MCF 10A (cell line): ENCODE measurements at regions not wholly inside any gene's neighbourhood (a gene's known extent, or its start where the extent isn't known, plus 50 kb on each side); places are given as distances from the start of the nearest gene placed in this dataset.

Experiments
- BruUV-seq: library from RNA; stranded (reverse); fragments of 400-500 nt; replicated peaks from 2 replicates; lab custom pipeline; 2021; lab: Mats Ljungman, UMichigan
- CTCF ChIA-PET: fragments of 300-600 bp; sonication (Branson Sonifier 250); formaldehyde crosslinking; extraction: SDS; loops from one replicate; lab custom pipeline; 2021; ENCODE audit warnings: antibody characterized with exemption, inconsistent platforms; lab: Yijun Ruan, JAX
- POLR2A ChIA-PET: fragments of 300-600, 350-650 bp; sonication (Branson Sonifier 250); formaldehyde crosslinking; extraction: SDS; loops from one replicate; lab custom pipeline; 2020; ENCODE audit warnings: antibody characterized with exemption, inconsistent platforms; lab: Yijun Ruan, JAX
- DNase-seq: peaks from one replicate; pipeline ENCODE4 v3.0.0-alpha.2; 2018; ENCODE audit not compliant: unreplicated experiment
- H3K27ac Mint-ChIP-seq: one replicate; pipeline ENCODE4 v1.8.0; 2022; ENCODE audit warnings: mild to moderate bottlenecking, low read depth, mixed read lengths; ENCODE audit not compliant: unreplicated experiment
- H3K27me3 Mint-ChIP-seq: one replicate; pipeline ENCODE4 v1.8.0; 2022; ENCODE audit warnings: mixed read lengths; ENCODE audit not compliant: insufficient read depth, unreplicated experiment
- H3K36me3 Mint-ChIP-seq: one replicate; pipeline ENCODE4 v1.8.0; 2022; ENCODE audit warnings: mild to moderate bottlenecking, moderate library complexity, mixed read lengths; ENCODE audit not compliant: insufficient read depth, unreplicated experiment
- H3K4me1 Mint-ChIP-seq: one replicate; pipeline ENCODE4 v1.8.0; 2022; ENCODE audit warnings: mixed read lengths; ENCODE audit not compliant: insufficient read depth, unreplicated experiment
- H3K4me3 Mint-ChIP-seq: one replicate; pipeline ENCODE4 v1.8.0; 2022; ENCODE audit warnings: mild to moderate bottlenecking, moderate library complexity, mixed read lengths; ENCODE audit not compliant: unreplicated experiment
- H3K9me3 Mint-ChIP-seq: one replicate; pipeline ENCODE4 v1.8.0; 2022; ENCODE audit warnings: mixed read lengths; ENCODE audit not compliant: unreplicated experiment
- intact Hi-C: fragments of 100-400 bp; cut with micrococcal nuclease; formaldehyde crosslinking; loops from 2 replicates; pipeline ENCODE4 v1.14.1; 2022
- TF ChIP-seq, protein P1 (sequence below): fragments of 200-600 bp; IDR thresholded peaks from one replicate; pipeline ENCODE4 v1.8.0; 2022; ENCODE audit warnings: antibody characterized with exemption, mild to moderate bottlenecking; ENCODE audit not compliant: unreplicated experiment

- Mint-ChIP-seq H3K4me3 (no peak overlapping the region), H3K9me3 (peaks cover 44% of the 10 kb centered on the region), H3K36me3 (no peaks in the 10 kb centered on the region), H3K4me1 (no peaks in the 10 kb centered on the region), H3K27me3 (no peaks in the 10 kb centered on the region), H3K27ac (no peak overlapping the region)
- ChIA-PET CTCF (no interaction called here), POLR2A (no interaction called here)
- TF ChIP-seq, protein P1, sequence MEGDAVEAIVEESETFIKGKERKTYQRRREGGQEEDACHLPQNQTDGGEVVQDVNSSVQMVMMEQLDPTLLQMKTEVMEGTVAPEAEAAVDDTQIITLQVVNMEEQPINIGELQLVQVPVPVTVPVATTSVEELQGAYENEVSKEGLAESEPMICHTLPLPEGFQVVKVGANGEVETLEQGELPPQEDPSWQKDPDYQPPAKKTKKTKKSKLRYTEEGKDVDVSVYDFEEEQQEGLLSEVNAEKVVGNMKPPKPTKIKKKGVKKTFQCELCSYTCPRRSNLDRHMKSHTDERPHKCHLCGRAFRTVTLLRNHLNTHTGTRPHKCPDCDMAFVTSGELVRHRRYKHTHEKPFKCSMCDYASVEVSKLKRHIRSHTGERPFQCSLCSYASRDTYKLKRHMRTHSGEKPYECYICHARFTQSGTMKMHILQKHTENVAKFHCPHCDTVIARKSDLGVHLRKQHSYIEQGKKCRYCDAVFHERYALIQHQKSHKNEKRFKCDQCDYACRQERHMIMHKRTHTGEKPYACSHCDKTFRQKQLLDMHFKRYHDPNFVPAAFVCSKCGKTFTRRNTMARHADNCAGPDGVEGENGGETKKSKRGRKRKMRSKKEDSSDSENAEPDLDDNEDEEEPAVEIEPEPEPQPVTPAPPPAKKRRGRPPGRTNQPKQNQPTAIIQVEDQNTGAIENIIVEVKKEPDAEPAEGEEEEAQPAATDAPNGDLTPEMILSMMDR: no peak
- BruUV-seq: no TSS peak
- intact Hi-C loops: no loop called here
- no peak for DNase-seq
These were observed 1373.1 kb downstream of the TBC1D22A start for GRCh38 chr22:48135592-48135991.

DNA sequence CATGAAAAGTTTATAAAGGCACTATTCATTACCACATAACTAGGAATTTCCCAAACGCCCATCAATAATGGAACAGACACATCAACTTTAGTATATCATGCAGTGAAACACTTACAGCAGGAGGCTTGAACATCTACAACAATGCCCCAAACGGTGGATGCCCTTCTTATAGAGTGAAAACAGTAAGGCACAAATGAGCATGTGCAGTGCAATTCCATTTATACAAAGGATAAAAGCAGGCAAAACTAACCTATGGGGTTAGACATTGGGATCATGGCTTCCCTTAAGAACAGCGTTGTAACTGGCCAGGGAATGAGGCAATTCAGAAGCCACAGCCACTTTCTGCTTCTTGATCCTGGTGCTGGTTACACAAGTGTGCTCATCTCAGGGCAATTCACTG lies 1363.0 kb downstream of the TBC1D22A start:
- H3K4me3 Mint-ChIP-seq: no peak overlapping the region
- ChIA-PET CTCF (no interaction called here), POLR2A (no interaction called here)
- H3K4me1 Mint-ChIP-seq: no peaks in the 10 kb centered on the region
- H3K9me3 Mint-ChIP-seq: peaks cover 26% of the 10 kb centered on the region
- H3K36me3 Mint-ChIP-seq: no peaks in the 10 kb centered on the region
- no peaks in the 10 kb centered on the region for H3K27me3 Mint-ChIP-seq
- no peak for DNase-seq
- H3K27ac Mint-ChIP-seq: no peak overlapping the region
- TF ChIP-seq, protein P1: no peak
- intact Hi-C loops: no loop called here
- BruUV-seq: no TSS peak

- Mint-ChIP-seq H3K4me3 (no peak overlapping the region), H3K9me3 (peaks cover 32% of the 10 kb centered on the region), H3K36me3 (peaks cover 6% of the 10 kb centered on the region), H3K4me1 (no peaks in the 10 kb centered on the region), H3K27ac (no peak overlapping the region), H3K27me3 (no peaks in the 10 kb centered on the region)
- intact Hi-C loops: no loop called here
- TF ChIP-seq, protein P1: no peak
- CTCF ChIA-PET: no interaction called here
- POLR2A ChIA-PET: no interaction called here
- no peak for DNase-seq
- BruUV-seq: no TSS peak
These were observed 1359.5 kb downstream of the TBC1D22A start for GRCh38 chr22:48121984-48122383.

DNA sequence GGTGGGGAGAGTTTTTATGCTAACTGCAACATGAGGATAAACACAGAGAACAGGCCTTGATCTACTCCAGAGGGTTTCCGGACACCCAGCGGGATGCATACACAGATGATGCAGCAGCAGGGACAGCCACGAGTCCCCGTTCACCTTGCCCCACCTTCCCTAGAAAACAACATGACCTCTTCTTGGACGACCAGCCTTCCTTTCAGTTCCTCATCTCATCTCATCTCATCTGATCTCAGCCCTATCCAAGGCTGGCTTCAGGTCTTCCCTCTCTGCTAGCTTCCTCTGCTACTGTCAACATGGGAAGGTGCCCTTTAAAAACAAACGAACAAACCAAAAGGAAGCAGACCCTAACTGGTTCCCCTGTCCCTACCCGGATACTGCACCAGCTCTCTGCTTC lies 1356.2 kb downstream of the TBC1D22A start:
- ChIA-PET POLR2A (no interaction called here), CTCF (no interaction called here)
- no peak for DNase-seq
- no TSS peak for BruUV-seq
- TF ChIP-seq, protein P1: no peak
- Mint-ChIP-seq H3K27me3 (no peaks in the 10 kb centered on the region), H3K4me1 (no peaks in the 10 kb centered on the region), H3K36me3 (peaks cover 6% of the 10 kb centered on the region), H3K9me3 (peaks cover 44% of the 10 kb centered on the region), H3K27ac (no peak overlapping the region), H3K4me3 (no peak overlapping the region)
- intact Hi-C loops: no loop called here
